Adrenal gland (tissue), 9 donors: ENCODE measurements at regions not wholly inside any gene's neighbourhood (a gene's known extent, or its start where the extent isn't known, plus 50 kb on each side); places are given as distances from the start of the nearest gene placed in this dataset.

ENCODE experiments used
- DNase-seq, 7 donors: peaks; one replicate each; pipeline ENCODE4 v3.0.0-alpha.2; 2019 to 2020
- H3K27ac ChIP-seq, 5 donors: fragments of 200-600 bp; sonication (generic) in 4 of 5; 1 replicate in 3 of 5; 2 replicates in 2 of 5; pipeline versions ENCODE4 v1.5.1 to v1.8.0; 2016 to 2020; ENCODE audit warnings: mild to moderate bottlenecking in 1 of 5
- H3K27me3 ChIP-seq: fragments of 200-600 bp; 2 replicates; pipeline ENCODE4 v1.8.0; 2021
- H3K36me3 ChIP-seq, 2 donors: fragments of 200-600 bp; replicated peaks in 1 of 2; 1 replicate in 1 of 2; 2 replicates in 1 of 2; pipeline versions ENCODE4 v1.5.1 to v1.8.0; 2018 to 2022
- H3K4me1 ChIP-seq, 2 donors: fragments of 200-600 bp; replicated peaks in 1 of 2; 1 replicate in 1 of 2; 2 replicates in 1 of 2; pipeline versions ENCODE4 v1.5.1 to v1.8.0; 2018 to 2021
- H3K4me3 ChIP-seq, 4 donors: fragments of 200-600 bp; sonication (generic) in 3 of 4; one replicate each; pipeline ENCODE4 v1.5.1; 2016 to 2018
- H3K9me3 ChIP-seq, 3 donors: fragments of 200-600 bp; sonication (generic) in 1 of 3; replicated peaks in 1 of 3; 1 replicate in 2 of 3; 2 replicates in 1 of 3; pipeline versions ENCODE4 v1.5.1 to v1.8.0; 2016 to 2021
- POLR2A ChIP-seq, 2 donors: fragments of 450-650 bp; IDR thresholded peaks; one replicate each; pipeline ENCODE4 v1.6.1; 2017; ENCODE audit warnings: antibody characterized with exemption in 2 of 2, mild to moderate bottlenecking in 2 of 2, moderate library complexity in 1 of 2
- whole genome bisulfite sequencing, 4 donors: extraction: QIAGEN DNeasy Blood & Tissue Kit in 2 of 4; methylation state at CpG; one replicate each; pipeline versions ENCODE4 v1.1.5 to v1.1.7; 2013 to 2017; 5-methylcytosine and 5-hydroxymethylcytosine counted together
- intact Hi-C, 2 donors: fragments of 100-400 bp; cut with DNase I; formaldehyde crosslinking; loops; one replicate each; pipeline versions ENCODE4 v1.14.1 to v1.15.0; 2022 to 2023
- small RNA-seq, 2 donors: library from RNA; depleted of rRNA; stranded (forward); fragments of <200 nt; gene quantifications; one replicate each; pipeline ENCODE3, GENCODE V24; 2016
- TF ChIP-seq, protein P1 (sequence below), 6 experiments: fragments of 450-650 bp in 4 of 6; fragments of 200-600 bp in 2 of 6; sonication (generic) in 1 of 6; IDR thresholded peaks; 1 replicate in 5 of 6; 2 replicates in 1 of 6; pipeline versions ENCODE4 v1.5.1 to v1.8.0; 2016 to 2021; ENCODE audit warnings: antibody characterized with exemption in 6 of 6, mild to moderate bottlenecking in 2 of 6, moderate library complexity in 1 of 6
- donor health status: healthy with polysubstance abuse.
- donor health status: Bipolar disorder and iron deficiency.
- donor health status: DM: yes; HTN: yes; CAD: no.
- donor health status: DM: no; HTN: no; CAD: no.
- donor health status: DM: no; HTN: no; CAD: no.

DNA sequence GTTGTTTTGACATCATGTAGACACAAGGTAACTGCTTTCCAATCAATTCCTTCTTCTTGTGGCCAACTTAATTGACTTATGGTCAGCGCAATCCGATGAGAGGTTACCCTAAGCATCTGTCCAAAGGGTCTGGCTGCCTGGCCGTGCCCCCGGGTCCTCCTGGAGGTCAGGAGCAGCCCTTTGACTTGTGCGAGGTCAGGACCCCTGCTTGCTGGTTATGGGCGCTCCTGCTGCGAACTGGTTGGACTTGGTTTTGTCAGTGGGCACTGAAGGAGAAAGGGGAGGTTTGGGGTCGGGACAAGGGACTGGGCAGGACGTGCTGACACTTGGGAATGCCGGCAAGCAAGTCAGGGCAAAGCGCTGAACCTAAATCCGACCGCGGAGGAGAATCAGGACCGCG lies 215.6 kb downstream of the QKI start:
- DNase-seq: no peak
- H3K4me1 ChIP-seq: no peaks in the 10 kb centered on the region
- no peaks in the 10 kb centered on the region for H3K9me3 ChIP-seq
- H3K4me3 ChIP-seq: no peak overlapping the region
- TF ChIP-seq POLR2A (IDR thresholded peaks at IDR 0.05): no peak
- TF ChIP-seq, protein P1, sequence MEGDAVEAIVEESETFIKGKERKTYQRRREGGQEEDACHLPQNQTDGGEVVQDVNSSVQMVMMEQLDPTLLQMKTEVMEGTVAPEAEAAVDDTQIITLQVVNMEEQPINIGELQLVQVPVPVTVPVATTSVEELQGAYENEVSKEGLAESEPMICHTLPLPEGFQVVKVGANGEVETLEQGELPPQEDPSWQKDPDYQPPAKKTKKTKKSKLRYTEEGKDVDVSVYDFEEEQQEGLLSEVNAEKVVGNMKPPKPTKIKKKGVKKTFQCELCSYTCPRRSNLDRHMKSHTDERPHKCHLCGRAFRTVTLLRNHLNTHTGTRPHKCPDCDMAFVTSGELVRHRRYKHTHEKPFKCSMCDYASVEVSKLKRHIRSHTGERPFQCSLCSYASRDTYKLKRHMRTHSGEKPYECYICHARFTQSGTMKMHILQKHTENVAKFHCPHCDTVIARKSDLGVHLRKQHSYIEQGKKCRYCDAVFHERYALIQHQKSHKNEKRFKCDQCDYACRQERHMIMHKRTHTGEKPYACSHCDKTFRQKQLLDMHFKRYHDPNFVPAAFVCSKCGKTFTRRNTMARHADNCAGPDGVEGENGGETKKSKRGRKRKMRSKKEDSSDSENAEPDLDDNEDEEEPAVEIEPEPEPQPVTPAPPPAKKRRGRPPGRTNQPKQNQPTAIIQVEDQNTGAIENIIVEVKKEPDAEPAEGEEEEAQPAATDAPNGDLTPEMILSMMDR (IDR thresholded peaks at IDR 0.05): no peak
- no peaks in the 10 kb centered on the region for H3K36me3 ChIP-seq
- intact Hi-C loops: no loop called here
- WGBS, 4 donors: 60 to 73% (median 64%) methylated on average over 14 to 16 of the region's 16 CpGs
- H3K27me3 ChIP-seq: peaks cover 22% of the 10 kb centered on the region
- H3K27ac ChIP-seq: no peak overlapping the region

Small RNA genes in the stretch of these regions (small RNA-seq; reads per million reads assigned to genes)
- 0 reads per million in 2 donors for gene RN7SL366P
